ENCODE measurements at regions not wholly inside any gene's neighbourhood (a gene's known extent, or its start where the extent isn't known, plus 50 kb on each side); places are given as distances from the start of the nearest gene placed in this dataset.

DNA sequence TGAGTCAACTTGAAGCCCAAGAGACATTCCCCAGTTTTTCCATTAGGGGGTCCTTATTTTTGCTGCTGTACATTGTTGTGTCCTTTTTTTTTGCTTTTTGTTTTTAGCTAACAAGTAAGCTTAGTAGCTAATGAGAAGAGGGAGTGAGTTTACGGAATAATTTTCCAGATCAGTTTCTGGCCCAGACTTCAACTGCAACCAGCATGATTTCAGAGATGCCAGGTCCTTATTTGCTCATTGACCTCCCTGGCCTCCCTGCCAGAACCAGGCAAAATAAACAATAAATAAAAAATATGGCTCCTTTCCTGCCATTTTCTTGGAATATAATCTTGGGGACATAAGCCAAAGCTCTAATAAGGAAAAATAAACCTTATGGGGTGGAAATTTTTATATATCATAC is 185.9 kb downstream of the FAT3 start:
- no peak for TF ChIP-seq POLR2AphosphoS5 (IDR thresholded peaks at IDR 0.05)
- TF ChIP-seq, protein P1, sequence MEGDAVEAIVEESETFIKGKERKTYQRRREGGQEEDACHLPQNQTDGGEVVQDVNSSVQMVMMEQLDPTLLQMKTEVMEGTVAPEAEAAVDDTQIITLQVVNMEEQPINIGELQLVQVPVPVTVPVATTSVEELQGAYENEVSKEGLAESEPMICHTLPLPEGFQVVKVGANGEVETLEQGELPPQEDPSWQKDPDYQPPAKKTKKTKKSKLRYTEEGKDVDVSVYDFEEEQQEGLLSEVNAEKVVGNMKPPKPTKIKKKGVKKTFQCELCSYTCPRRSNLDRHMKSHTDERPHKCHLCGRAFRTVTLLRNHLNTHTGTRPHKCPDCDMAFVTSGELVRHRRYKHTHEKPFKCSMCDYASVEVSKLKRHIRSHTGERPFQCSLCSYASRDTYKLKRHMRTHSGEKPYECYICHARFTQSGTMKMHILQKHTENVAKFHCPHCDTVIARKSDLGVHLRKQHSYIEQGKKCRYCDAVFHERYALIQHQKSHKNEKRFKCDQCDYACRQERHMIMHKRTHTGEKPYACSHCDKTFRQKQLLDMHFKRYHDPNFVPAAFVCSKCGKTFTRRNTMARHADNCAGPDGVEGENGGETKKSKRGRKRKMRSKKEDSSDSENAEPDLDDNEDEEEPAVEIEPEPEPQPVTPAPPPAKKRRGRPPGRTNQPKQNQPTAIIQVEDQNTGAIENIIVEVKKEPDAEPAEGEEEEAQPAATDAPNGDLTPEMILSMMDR (IDR thresholded peaks at IDR 0.05): no peak
- TF ChIP-seq POLR2A (IDR thresholded peaks at IDR 0.05): no peak
- no peak for TF ChIP-seq EP300 (IDR thresholded peaks at IDR 0.05)

Measured in stomach (tissue), 4 donors.